Aorta (tissue), 5 donors: ENCODE measurements at regions not wholly inside any gene's neighbourhood (a gene's known extent, or its start where the extent isn't known, plus 50 kb on each side); places are given as distances from the start of the nearest gene placed in this dataset.

Experiments
- ATAC-seq: fragments of 200-7000 bp; cut with Tn5 transposase; one replicate; pipeline ENCODE4 v1.9.1; 2022; ENCODE audit warnings: moderate library complexity; ENCODE audit not compliant: low FRiP score
- DNase-seq, 2 donors: peaks; one replicate each; pipeline ENCODE4 v3.0.0-alpha.2; 2020
- H3K27ac ChIP-seq, 2 donors: one replicate each; pipeline ENCODE4 v1.5.1; 2013; ENCODE audit warnings: low read length in 2 of 2, mild to moderate bottlenecking in 2 of 2, moderate library complexity in 2 of 2, control low read depth in 1 of 2, inconsistent platforms in 1 of 2, low read depth in 1 of 2
- H3K27me3 ChIP-seq, 2 donors: one replicate each; pipeline ENCODE4 v1.6.1; 2013; ENCODE audit warnings: control low read depth in 1 of 2, low read length in 1 of 2, mild to moderate bottlenecking in 1 of 2, moderate library complexity in 1 of 2; ENCODE audit not compliant: insufficient read depth in 2 of 2, control insufficient read depth in 1 of 2
- H3K36me3 ChIP-seq, 2 donors: one replicate each; pipeline ENCODE4 v1.6.1; 2013; ENCODE audit warnings: control low read depth in 1 of 2, low read length in 1 of 2, mild to moderate bottlenecking in 1 of 2; ENCODE audit not compliant: insufficient read depth in 2 of 2, control insufficient read depth in 1 of 2
- H3K4me1 ChIP-seq, 2 donors: one replicate each; pipeline ENCODE4 v1.6.1; 2013; ENCODE audit warnings: low read length in 2 of 2, control low read depth in 1 of 2, mild to moderate bottlenecking in 1 of 2, moderate library complexity in 1 of 2; ENCODE audit not compliant: insufficient read depth in 2 of 2, control insufficient read depth in 1 of 2
- H3K4me3 ChIP-seq, 2 donors: one replicate each; pipeline ENCODE4 v1.5.1; 2013; ENCODE audit warnings: low read length in 2 of 2, control low read depth in 1 of 2, mild to moderate bottlenecking in 1 of 2
- H3K9me3 ChIP-seq: one replicate; pipeline ENCODE4 v1.6.1; 2013; ENCODE audit warnings: mild to moderate bottlenecking, low read length; ENCODE audit not compliant: control insufficient read depth
- WGBS, 2 donors: extraction: QIAGEN DNeasy Blood & Tissue Kit; methylation state at CpG; one replicate each; pipeline ENCODE4 v1.1.7; 2013; 5-methylcytosine and 5-hydroxymethylcytosine counted together
- intact Hi-C, 2 donors: fragments of 100-400 bp; cut with DNase I; formaldehyde crosslinking; loops; one replicate each; pipeline versions ENCODE4 v1.14.2 to v1.15.0; 2022
- donor health status: healthy with polysubstance abuse.
- donor health status: Bipolar disorder and iron deficiency.
- donor health status: DM: no; HTN: no; CAD: no.
- donor health status: DM: no; HTN: no; CAD: no.
- donor health status: DM: yes; HTN: yes; CAD: no.

- DNase-seq (no peak), ATAC-seq (no peak)
- H3K36me3 ChIP-seq, result no peaks in the 10 kb centered on the region
- no peak overlapping the region for H3K4me3 ChIP-seq
- no peaks in the 10 kb centered on the region for H3K27me3 ChIP-seq
- H3K4me1 ChIP-seq, result no peaks in the 10 kb centered on the region
- intact Hi-C loops, result no loop called here
- peaks cover 2% of the 10 kb centered on the region for H3K9me3 ChIP-seq
- H3K27ac ChIP-seq, result no peak overlapping the region
- WGBS, 2 donors, result 50 to 61% methylated on average over 2 of the region's 2 CpGs
Measured at GRCh38 chr1:218985424-218985984, 188.2 kb upstream of the LYPLAL1 start.

GRCh38 chr1:218986816-218987215, 186.9 kb upstream of the LYPLAL1 start:
- H3K4me1 ChIP-seq, result no peaks in the 10 kb centered on the region
- intact Hi-C loops, result no loop called here
- ATAC-seq, result no peak
- H3K27me3 ChIP-seq, result no peaks in the 10 kb centered on the region
- no peak for DNase-seq
- H3K4me3 ChIP-seq, result no peak overlapping the region
- H3K36me3 ChIP-seq, result no peaks in the 10 kb centered on the region
- 96% methylated on average over 3 of the region's 3 CpGs for WGBS, 2 donors
- H3K27ac ChIP-seq, result no peak overlapping the region
- H3K9me3 ChIP-seq, result peaks cover 2% of the 10 kb centered on the region

- no peak overlapping the region for H3K27ac ChIP-seq
- ATAC-seq (no peak), DNase-seq (peak in 1 of 2 donors; percentile 57)
- no peaks in the 10 kb centered on the region for H3K4me1 ChIP-seq
- no peaks in the 10 kb centered on the region for H3K36me3 ChIP-seq
- H3K9me3 ChIP-seq, result peaks cover 2% of the 10 kb centered on the region
- 88 to 96% methylated on average over 1 of the region's 1 CpG for WGBS, 2 donors
- H3K4me3 ChIP-seq, result no peak overlapping the region
- H3K27me3 ChIP-seq, result no peaks in the 10 kb centered on the region
- intact Hi-C loops, result no loop called here
Measured at GRCh38 chr1:218990019-218990418, 183.7 kb upstream of the LYPLAL1 start.

DNA sequence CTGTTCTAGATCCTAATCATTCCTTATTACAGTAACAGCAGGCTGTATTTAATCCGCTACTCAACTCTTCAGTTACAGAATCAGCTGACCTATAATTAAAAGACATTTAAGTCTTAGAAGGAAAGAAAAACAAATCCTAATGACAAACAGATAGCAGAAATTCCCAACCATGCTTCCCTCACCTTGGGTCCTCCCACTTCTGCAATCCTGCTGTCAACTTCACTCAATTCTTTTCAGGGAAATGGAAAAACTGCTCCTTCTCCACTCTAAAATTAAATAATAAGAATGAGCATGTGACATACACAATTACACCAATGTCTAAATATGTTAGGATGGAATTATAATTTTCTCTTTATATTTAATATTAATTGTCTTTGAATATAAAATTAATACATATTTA, 182.6 kb upstream of the LYPLAL1 start:
- DNase-seq (no peak), ATAC-seq (no peak)
- 94 to 96% methylated on average over 1 of the region's 1 CpG for WGBS, 2 donors
- Histone ChIP-seq H3K4me1 (no peaks in the 10 kb centered on the region), H3K27ac (no peak overlapping the region), H3K36me3 (no peaks in the 10 kb centered on the region), H3K4me3 (no peak overlapping the region), H3K9me3 (peaks cover 2% of the 10 kb centered on the region), H3K27me3 (no peaks in the 10 kb centered on the region)
- intact Hi-C loops, result no loop called here

DNA sequence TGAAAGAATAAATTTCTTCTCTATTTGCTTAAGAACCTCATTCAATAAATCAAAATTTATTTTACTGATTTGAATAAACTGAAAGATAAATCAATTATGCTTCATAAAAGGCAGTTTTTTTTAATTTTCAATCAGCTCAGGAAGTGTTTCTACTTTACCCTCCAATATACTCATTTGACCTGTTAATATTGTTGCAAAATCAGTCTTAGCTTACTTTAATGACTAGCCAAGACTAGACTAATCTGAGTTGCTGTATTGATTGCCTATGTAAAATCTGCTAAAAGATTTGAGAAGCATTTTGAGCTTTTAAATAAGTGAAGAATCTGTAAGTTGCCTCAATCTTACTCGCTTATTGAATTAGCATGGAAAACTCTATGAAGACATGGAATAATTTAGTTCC, 179.1 kb upstream of the LYPLAL1 start:
- Histone ChIP-seq H3K9me3 (peaks cover 2% of the 10 kb centered on the region), H3K27ac (no peak overlapping the region), H3K4me3 (no peak overlapping the region), H3K36me3 (no peaks in the 10 kb centered on the region), H3K27me3 (no peaks in the 10 kb centered on the region), H3K4me1 (no peaks in the 10 kb centered on the region)
- no peak for ATAC-seq
- DNase-seq, result no peak
- WGBS, 2 donors, result 100% methylated on average over 1 of the region's 1 CpG
- intact Hi-C loops, result no loop called here

DNA sequence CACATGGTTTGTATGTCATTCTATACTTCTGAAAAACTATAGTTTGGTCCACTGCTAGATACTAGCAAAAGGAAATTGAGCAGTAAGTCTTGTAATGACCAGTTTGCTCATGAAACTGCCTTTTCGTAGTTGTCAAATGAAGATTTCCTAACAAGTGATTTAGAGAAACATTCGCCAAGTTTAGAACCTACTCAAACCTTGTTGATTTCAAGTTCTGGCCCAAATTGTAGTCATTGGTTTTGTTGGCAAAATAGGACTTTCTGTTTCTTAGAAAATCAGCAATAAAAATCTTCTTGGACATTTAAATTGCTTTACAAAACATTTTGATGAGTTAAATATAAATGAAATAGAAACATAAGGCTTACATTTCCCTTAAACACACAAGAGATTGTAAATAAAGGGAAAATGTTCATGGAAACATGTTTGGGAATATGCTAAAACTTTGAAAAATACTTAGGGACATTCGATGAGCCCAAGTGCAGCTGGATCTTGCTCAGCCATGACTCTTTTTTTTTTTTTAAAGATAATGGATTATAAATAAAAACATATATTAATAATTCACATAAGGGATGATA, 178.5 kb upstream of the LYPLAL1 start:
- WGBS, 2 donors, result 84 to 87% methylated on average over 3 of the region's 3 CpGs

DNA sequence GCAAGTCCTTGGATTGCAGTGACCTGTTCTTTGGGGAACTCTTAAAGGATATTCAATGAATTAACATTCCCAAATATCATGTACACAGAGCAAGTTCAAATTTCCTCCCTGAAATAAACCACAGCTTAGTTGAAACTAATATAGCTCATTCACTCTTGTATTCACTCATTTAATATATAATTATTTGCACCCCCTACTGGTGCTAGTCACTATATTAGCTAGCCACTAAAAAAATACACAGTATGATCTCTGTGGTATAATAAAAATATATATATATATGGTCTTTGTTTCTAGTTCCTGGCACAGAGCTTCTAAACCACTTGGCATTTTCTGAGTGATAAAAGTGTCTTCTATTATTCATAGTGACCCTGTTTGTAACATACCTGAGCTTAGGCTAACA, 177.3 kb upstream of the LYPLAL1 start:
- intact Hi-C loops, result no loop called here
- Histone ChIP-seq H3K4me1 (no peaks in the 10 kb centered on the region), H3K9me3 (no peaks in the 10 kb centered on the region), H3K36me3 (no peaks in the 10 kb centered on the region), H3K4me3 (no peak overlapping the region), H3K27ac (no peak overlapping the region), H3K27me3 (no peaks in the 10 kb centered on the region)
- ATAC-seq, result no peak
- no peak for DNase-seq

More for the DNA sequence above, 178.5 kb upstream of the LYPLAL1 start:
- Histone ChIP-seq H3K4me3 (no peak overlapping the region), H3K27me3 (no peaks in the 10 kb centered on the region), H3K4me1 (no peaks in the 10 kb centered on the region), H3K9me3 (no peaks in the 10 kb centered on the region), H3K36me3 (no peaks in the 10 kb centered on the region), H3K27ac (no peak overlapping the region)
- intact Hi-C loops, result no loop called here
- ATAC-seq (no peak), DNase-seq (no peak)

GRCh38 chr1:219000005-219000404, 173.7 kb upstream of the LYPLAL1 start:
- Histone ChIP-seq H3K4me3 (no peak overlapping the region), H3K27ac (no peak overlapping the region), H3K9me3 (no peaks in the 10 kb centered on the region), H3K36me3 (no peaks in the 10 kb centered on the region), H3K27me3 (no peaks in the 10 kb centered on the region), H3K4me1 (no peaks in the 10 kb centered on the region)
- no peak for ATAC-seq
- intact Hi-C loops, result no loop called here
- DNase-seq, result no peak
- WGBS, 2 donors, result 84 to 89% methylated on average over 1 of the region's 1 CpG

- intact Hi-C loops, result no loop called here
- H3K27ac ChIP-seq, result no peak overlapping the region
- WGBS, 2 donors, result 70 to 78% methylated on average over 1 of the region's 1 CpG
- H3K9me3 ChIP-seq, result no peaks in the 10 kb centered on the region
- DNase-seq (no peak), ATAC-seq (no peak)
- H3K36me3 ChIP-seq, result no peaks in the 10 kb centered on the region
- H3K4me1 ChIP-seq, result no peaks in the 10 kb centered on the region
- H3K27me3 ChIP-seq, result no peaks in the 10 kb centered on the region
- H3K4me3 ChIP-seq, result no peak overlapping the region
Measured at GRCh38 chr1:219000631-219001030, 173.0 kb upstream of the LYPLAL1 start.
